ENCODE measurements at regions not wholly inside any gene's neighbourhood (a gene's known extent, or its start where the extent isn't known, plus 50 kb on each side); places are given as distances from the start of the nearest gene placed in this dataset.
A peak's percentile ranks its signal among the peaks of the same experiment; 100 is the strongest.

DNA sequence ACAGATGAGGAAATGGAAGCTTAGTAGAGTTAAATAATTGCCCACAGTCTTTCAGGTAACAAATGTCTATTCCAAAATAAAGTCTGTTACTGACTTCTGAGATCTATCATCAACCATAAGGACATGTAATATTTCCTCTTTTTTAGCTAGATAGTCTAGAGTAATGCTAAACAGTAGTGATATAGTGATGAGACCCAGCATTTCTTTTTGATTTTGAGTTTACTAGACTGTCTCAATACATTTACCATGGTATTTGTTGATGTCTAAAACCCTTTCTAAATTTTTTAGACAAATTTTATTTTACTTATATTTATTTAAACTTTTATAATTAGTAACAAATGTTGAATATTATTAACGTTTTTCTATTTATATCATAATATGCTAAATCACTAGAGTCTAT lies 465.1 kb upstream of the SLIT2 start:
- DNase-seq (ENCODE audit: low read depth): no peak
- no peak for TF ChIP-seq CTCF (IDR thresholded peaks at IDR 0.05; ENCODE audit: insufficient read depth, low read depth, low read length, missing control alignments)
- H3K4me3 ChIP-seq (ENCODE audit: low read length): no peak overlapping the region

DNA sequence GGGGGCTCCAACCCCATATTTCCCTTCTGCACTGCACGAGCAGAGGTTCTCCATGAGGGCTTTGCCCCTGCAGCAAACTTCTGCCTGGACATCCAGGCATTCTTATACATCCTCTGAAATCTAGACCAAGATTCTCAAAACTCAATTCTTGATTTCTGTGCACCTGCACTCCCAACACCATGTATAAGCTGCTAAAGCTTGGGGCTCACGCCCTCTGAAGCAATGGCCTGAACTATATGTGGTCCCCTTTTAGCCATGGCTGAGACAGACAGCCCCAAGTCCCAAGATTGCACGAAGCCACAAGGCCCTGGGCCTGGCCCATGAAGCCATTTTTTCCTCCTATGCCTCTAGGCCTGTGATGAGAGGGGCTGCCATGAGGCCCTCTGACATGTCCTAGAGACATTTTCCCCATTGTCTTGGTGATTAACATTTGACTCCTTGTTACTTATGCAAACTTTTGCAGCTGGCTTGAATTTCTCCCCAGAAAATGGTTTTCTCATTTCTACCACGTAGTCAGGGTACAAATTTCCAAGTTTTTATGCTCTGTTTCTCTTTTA lies 468.0 kb upstream of the SLIT2 start:
- no peak overlapping the region for H3K4me3 ChIP-seq (ENCODE audit: low read length)
- DNase-seq (ENCODE audit: low read depth): no peak
- no peak for TF ChIP-seq CTCF (IDR thresholded peaks at IDR 0.05; ENCODE audit: insufficient read depth, low read depth, low read length, missing control alignments)

DNA sequence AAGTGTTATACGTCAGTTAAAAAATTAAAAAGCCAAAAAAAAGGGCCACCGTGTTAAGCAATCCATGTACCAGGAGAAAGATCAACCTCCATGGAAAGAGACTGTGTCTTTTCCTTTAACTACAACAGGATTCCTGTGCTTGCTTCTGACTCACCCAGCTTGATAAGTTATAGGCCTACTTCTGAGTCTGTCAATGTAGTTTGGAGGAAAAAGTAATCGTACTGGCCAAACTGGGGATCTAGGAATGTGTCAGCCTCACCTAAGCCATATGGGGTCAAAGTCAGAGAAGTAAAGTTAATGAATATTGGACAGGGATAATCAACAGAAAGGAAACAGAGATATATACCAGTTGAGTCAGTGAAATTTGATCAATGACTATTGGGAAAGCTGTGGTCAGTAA lies 470.8 kb upstream of the SLIT2 start:
- no peak for TF ChIP-seq CTCF (IDR thresholded peaks at IDR 0.05; ENCODE audit: insufficient read depth, low read depth, low read length, missing control alignments)
- no peak for DNase-seq (ENCODE audit: low read depth)
- H3K4me3 ChIP-seq (ENCODE audit: low read length): no peak overlapping the region

- no peak for TF ChIP-seq CTCF (IDR thresholded peaks at IDR 0.05; ENCODE audit: insufficient read depth, low read depth, low read length, missing control alignments)
- DNase-seq (ENCODE audit: low read depth): no peak
Measured at GRCh38 chr4:19776929-19777328, 474.8 kb upstream of the SLIT2 start.

DNA sequence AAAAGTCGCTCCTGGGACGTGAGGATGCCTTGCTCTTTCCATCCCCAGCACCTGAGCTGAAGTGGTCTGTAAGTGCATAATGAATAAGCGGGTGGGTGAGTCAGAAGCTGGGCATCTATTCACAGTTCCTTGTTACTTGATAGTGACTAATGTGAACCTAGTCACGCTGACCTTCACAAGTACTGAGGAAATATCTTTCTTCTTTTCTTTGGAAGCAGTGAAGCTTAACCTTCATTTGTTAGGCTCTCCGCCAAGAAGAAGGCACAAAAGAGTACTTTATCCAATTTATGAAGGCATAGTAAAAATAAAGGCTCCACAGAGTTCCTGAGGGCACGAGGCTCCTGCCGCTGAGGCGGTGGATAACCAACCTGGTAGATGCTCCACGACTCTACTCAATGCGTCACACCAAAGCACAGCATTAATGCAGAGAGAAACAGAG lies 475.7 kb upstream of the SLIT2 start:
- DNase-seq (ENCODE audit: low read depth): peak; percentile 95
- no peak overlapping the region for H3K4me3 ChIP-seq (ENCODE audit: low read length)
- no peak for TF ChIP-seq CTCF (IDR thresholded peaks at IDR 0.05; ENCODE audit: insufficient read depth, low read depth, low read length, missing control alignments)

More at GRCh38 chr4:19776929-19777328, 474.8 kb upstream of the SLIT2 start:
- no peak overlapping the region for H3K4me3 ChIP-seq (ENCODE audit: low read length)

DNA sequence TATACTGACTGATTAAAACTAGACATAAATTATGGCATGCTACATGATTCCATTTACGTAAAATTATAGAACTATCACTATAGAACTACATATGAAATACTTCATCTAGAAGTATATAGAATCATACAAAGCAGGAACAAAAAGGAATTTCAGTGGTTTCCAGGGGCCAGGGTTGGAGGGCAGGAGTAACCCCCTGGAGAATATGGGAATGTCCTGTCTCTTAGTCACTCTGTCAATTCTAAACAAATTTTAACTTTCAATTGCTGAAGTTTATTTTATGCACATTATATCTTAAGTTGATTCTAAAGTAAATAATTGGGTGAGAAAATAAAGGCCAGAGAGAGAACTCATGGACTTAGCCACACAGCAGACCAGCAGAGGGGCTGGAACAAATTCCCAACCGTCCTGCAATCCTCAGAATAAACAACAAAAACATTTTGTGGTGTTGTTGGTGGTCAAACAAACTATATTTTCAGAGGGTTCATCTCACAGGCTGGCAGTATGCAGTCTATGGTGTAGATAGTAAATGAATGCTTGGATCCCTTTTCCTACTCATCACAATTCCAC lies 476.9 kb upstream of the SLIT2 start:
- DNase-seq (ENCODE audit: low read depth): no peak
- no peak for TF ChIP-seq CTCF (IDR thresholded peaks at IDR 0.05; ENCODE audit: insufficient read depth, low read depth, low read length, missing control alignments)
- no peak overlapping the region for H3K4me3 ChIP-seq (ENCODE audit: low read length)

- H3K4me3 ChIP-seq (ENCODE audit: low read length): no peak overlapping the region
- TF ChIP-seq CTCF (IDR thresholded peaks at IDR 0.05; ENCODE audit: insufficient read depth, low read depth, low read length, missing control alignments): no peak
- DNase-seq (ENCODE audit: low read depth): no peak
Measured at GRCh38 chr4:19772581-19772980, 479.1 kb upstream of the SLIT2 start.
